AG20443 (cell line): ENCODE measurements at regions not wholly inside any gene's neighbourhood (a gene's known extent, or its start where the extent isn't known, plus 50 kb on each side); places are given as distances from the start of the nearest gene placed in this dataset.

Experiments
- DNase-seq: peaks from one replicate; pipeline ENCODE4 v3.0.0; 2012; ENCODE audit warnings: low spot score, mixed read lengths

GRCh38 chr2:41934329-41934958 is 113.4 kb upstream of the PKDCC start:
- DNase-seq = peak; percentile 75

- DNase-seq = no peak
Observed at GRCh38 chr2:41935002-41935401, 112.8 kb upstream of the PKDCC start.

DNA sequence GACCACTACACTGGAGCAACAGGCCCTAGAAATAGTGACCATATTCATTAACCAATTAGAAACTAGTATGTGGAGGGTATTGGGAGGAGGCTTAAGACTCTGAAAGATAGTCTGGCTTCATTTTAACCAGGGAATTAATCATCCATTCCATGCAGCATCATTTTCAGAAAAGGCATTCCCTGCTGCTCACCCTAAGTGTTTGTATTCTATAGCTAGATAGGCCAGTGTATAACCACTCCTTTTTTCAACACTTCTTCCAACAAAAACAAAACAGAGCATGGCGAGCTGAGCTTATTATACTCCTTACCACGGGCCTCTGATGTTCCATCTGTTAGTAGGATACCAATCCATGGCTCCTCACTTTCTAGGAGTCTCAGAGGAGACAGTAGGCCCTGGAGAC is 112.0 kb upstream of the PKDCC start:
- DNase-seq = no peak

GRCh38 chr2:41936771-41937463 is 110.9 kb upstream of the PKDCC start:
- DNase-seq = no peak

DNA sequence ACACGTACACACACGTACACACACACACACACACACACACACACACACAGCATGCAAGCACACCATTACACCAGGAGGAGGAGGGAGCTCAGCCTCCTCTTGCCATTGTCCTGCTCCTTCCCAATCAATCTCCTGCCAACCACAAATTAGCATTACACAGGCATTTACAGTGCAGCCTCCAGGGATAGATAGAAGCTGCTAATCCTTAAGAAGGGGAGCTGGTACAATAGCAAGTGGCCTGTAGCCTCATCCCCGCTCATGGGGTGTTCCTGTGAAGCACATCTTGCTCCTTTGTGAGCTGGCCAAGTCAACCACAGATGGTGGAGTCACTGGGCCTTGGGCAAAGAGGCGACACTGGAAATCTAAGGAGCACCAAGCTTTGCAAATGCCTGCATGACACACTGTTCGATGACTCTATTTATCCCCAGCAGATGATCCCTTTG is 110.3 kb upstream of the PKDCC start:
- no peak for DNase-seq

DNA sequence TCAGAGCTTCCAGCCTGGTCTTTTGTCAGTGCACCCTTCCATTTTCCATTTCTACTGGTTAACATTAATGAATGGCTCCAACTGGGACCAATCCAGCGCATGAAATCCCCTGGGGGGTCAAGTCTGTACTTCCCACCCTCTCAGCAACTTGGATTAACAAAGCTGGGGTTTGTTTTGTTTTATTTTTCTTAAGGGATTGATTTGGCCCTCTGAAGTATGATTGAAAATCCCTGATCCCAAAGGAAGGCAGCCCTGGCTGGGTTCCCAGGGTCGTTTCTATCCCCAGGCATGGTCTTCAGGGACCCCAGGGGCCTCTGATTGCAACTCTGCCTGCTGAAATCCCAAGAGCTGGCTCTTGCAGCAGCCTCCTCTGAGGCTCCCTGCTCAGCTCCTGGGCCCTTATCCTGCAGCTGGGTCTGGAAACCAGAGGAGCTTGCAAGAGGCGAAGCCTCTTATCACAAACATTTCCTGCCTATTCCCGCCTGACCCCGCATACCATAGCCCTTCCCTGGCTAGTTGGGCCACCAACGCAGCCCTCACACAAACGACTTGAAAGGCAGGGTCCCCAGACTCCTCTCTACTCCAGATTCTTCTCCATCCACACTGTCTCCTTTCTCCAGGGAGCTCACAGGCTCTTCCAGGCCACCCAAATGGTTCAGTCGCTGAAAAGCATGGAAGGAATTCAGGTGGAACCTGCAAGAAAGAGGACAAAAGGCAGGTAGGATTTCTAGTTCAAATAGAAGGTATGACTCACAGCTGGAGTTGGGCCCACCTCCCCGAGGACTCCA is 109.7 kb upstream of the PKDCC start:
- no peak for DNase-seq

DNA sequence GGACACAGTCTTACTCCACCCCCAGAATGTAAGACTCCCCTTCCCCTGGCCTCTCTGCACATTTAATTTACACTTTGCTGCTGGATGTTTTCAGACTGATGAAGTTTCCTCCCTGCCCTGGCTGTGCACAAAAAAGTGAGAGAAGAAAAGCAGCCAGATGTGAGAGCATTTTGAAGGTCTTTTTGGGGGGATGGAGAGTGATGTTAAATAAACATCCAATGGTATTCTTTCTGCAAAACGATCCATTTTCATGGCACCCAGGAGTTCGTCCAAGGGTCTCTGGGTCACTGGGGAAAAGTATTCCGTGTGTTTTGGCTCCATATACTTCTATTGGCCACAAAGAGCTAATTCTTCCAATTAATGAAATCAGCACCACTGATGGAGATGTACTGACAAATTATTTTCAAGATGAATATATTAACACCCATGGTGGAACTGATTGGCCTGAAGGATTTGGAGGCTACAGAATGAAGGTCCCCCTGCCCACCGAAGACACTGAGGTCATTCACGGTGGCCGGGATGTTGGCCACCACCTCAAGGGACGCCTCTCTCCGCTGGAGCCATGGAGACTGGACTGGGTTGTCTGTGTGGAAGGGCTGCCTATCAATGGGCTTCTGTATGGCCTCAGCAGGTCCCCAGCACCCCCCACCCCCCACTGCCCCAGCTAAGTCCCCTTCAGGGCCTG is 107.6 kb upstream of the PKDCC start:
- no peak for DNase-seq

DNA sequence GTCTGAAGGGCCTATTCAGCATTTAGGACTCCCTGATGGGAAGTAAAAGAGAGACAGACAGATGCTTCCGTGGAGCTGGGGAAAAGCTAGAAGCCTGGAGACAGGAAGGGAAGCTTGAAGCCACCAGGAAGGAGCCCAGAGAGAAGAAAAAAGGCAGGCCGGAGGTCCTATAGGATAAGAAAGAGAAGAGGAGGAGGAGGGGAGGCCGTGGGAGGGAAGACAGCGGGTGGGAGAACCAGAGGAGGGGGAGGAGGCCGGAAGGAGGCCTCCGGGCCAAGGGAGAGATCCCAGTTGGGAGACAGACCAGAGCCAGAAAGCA is 107.1 kb upstream of the PKDCC start:
- DNase-seq = no peak

DNA sequence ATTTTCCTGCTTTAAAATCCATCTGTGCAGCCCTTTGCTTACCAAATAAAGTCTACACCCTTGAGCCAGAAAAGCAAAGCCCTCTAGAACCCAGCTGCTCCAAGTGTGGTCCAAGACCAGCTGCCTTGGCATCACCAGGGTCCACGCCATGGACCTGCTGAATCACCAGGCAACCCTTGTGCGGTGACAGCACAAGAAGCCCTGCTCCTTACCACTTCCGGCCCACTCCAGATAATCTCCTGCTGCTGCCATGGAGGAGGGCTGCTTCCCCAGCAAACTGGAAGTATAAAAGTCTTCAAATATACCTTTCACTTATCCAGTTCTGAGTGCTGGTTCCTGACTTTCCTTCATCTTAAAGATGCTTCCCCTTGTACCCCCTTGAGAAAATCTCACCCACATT is 106.0 kb upstream of the PKDCC start:
- peak; percentile 59 for DNase-seq

DNA sequence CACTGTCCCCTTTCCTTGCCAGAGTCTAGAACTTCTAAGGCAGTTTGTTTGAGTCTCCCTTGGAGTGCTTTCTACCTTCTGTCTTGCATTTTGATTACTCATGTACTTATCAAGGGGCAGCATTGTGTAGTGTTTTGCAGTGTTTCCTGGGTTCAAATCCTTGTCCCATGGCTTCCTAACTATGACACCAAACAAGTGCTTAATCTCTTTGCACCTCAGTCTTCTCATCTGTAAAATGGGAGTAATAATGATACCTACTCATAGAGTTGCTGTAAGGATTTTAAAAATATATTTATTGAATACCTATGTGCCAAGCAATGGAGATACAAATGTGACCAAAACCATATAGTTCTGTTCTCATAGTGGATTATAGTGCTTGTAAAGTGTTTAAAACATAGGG is 105.5 kb upstream of the PKDCC start:
- DNase-seq = no peak

DNA sequence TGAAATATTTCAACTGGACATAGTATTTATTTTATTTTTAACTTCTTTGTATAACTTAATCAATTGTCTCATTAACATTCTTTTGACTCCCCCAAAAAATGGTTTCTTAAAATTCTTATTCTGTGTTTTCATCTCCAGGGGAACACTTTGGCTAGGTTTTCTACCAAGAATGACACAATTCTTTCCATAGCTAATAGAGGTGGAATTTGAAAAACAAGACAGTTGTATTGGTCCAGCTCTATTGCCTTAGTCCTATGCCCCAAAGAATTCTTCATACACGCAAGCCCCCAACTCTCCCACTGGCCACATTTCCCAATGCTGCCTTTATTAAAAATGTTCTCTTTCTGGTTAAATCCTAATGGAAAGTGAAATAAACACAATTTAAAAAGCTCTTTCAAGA is 104.7 kb upstream of the PKDCC start:
- DNase-seq = no peak

GRCh38 chr2:41944220-41944880 is 103.5 kb upstream of the PKDCC start:
- DNase-seq = no peak

GRCh38 chr2:41947701-41948396 is 100.0 kb upstream of the PKDCC start:
- DNase-seq = no peak

- no peak for DNase-seq
Observed at GRCh38 chr2:41948397-41948763, 99.4 kb upstream of the PKDCC start.

GRCh38 chr2:41949091-41949882 is 98.5 kb upstream of the PKDCC start:
- DNase-seq = no peak

- DNase-seq = no peak
Observed at GRCh38 chr2:41949883-41950665, 97.7 kb upstream of the PKDCC start.

GRCh38 chr2:41950666-41950960 is 97.2 kb upstream of the PKDCC start:
- no peak for DNase-seq

DNA sequence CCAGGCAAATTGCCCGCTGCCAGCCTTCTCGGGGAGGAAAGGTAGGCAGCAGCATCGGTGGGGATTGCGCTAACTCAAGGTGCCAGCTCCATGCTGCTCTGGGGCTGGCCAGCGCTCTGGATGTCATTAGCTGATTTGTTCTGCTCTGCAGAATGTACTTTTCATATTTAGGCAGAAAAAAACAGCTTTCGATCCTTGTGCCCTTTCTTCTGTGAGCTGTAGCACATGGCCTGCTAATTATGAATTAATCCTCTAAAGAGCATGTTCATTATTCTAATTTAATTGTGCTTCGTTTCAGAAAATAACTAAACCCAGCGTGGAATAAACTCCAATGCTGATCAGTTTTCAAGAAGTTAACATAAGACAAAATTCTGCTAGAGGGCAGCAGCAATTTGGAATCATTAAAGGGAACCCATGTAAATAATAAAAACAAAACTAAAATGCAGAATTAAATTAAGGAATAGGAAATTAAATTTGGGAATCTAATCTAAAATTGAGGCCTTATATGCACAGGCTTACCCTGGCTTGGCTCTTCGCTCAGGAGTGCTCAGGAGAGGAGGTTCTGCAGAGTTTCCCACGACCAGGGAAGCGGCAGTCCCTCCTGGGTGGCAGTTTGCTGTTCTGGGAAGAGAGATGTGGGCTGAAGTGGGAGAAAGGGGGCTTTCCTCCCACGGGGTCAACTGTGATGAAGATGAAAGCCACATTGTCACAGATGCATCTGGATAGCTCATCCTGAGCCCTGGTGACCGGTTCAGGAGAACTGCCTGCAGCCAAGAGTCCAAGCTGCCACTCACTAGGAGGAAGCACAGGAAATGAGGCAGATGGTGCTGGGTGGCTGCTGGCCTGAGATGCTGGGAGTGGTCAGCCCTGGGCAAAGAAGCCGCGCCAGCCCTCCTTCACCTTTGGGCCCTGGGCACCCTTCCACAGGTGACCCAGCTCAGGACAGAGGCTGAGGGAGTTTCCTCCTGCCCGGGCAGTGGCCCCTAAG is 93.2 kb upstream of the PKDCC start:
- no peak for DNase-seq
